ENCODE measurements at regions not wholly inside any gene's neighbourhood (a gene's known extent, or its start where the extent isn't known, plus 50 kb on each side); places are given as distances from the start of the nearest gene placed in this dataset.

- DNase-seq (ENCODE audit: low read depth in 2 of 2), result no peak
These were observed 249.7 kb upstream of the TET2 start for GRCh38 chr4:104896660-104897645.

GRCh38 chr4:104899863-104900262 lies 246.8 kb upstream of the TET2 start:
- no peak for DNase-seq (ENCODE audit: low read depth in 2 of 2)

- no peak for DNase-seq (ENCODE audit: low read depth in 2 of 2)
These were observed 245.2 kb upstream of the TET2 start for GRCh38 chr4:104901438-104901837.

GRCh38 chr4:104901961-104902605 lies 244.6 kb upstream of the TET2 start:
- no peak for DNase-seq (ENCODE audit: low read depth in 2 of 2)

- no peak for DNase-seq (ENCODE audit: low read depth in 2 of 2)
These were observed 241.6 kb upstream of the TET2 start for GRCh38 chr4:104905065-104905464.

- DNase-seq (ENCODE audit: low read depth in 2 of 2), result no peak
These were observed 241.1 kb upstream of the TET2 start for GRCh38 chr4:104905546-104905945.

- DNase-seq (ENCODE audit: low read depth in 2 of 2), result no peak
These were observed 240.4 kb upstream of the TET2 start for GRCh38 chr4:104906276-104906675.

GRCh38 chr4:104907074-104907649 lies 239.5 kb upstream of the TET2 start:
- no peak for DNase-seq (ENCODE audit: low read depth in 2 of 2)

GRCh38 chr4:104907991-104908390 lies 238.7 kb upstream of the TET2 start:
- no peak for DNase-seq (ENCODE audit: low read depth in 2 of 2)

- DNase-seq (ENCODE audit: low read depth in 2 of 2), result no peak
These were observed 237.3 kb upstream of the TET2 start for GRCh38 chr4:104909376-104909775.

- DNase-seq (ENCODE audit: low read depth in 2 of 2), result no peak
These were observed 234.2 kb upstream of the TET2 start for GRCh38 chr4:104912518-104912917.

GRCh38 chr4:104915373-104915772 lies 231.3 kb upstream of the TET2 start:
- no peak for DNase-seq (ENCODE audit: low read depth in 2 of 2)

- no peak for DNase-seq (ENCODE audit: low read depth in 2 of 2)
These were observed 230.8 kb upstream of the TET2 start for GRCh38 chr4:104915864-104916263.

GRCh38 chr4:104919406-104919805 lies 227.3 kb upstream of the TET2 start:
- DNase-seq (ENCODE audit: low read depth in 2 of 2), result no peak

- no peak for DNase-seq (ENCODE audit: low read depth in 2 of 2)
These were observed 216.4 kb upstream of the TET2 start for GRCh38 chr4:104930298-104930697.

GRCh38 chr4:104930745-104931736 lies 215.6 kb upstream of the TET2 start:
- DNase-seq (ENCODE audit: low read depth in 2 of 2), result peak in 1 of 2 donors; percentile 11

- DNase-seq (ENCODE audit: low read depth in 2 of 2), result no peak
These were observed 208.1 kb upstream of the TET2 start for GRCh38 chr4:104938624-104939023.

- no peak for DNase-seq (ENCODE audit: low read depth in 2 of 2)
These were observed 205.7 kb upstream of the TET2 start for GRCh38 chr4:104940927-104941326.

- DNase-seq (ENCODE audit: low read depth in 2 of 2), result no peak
These were observed 205.0 kb upstream of the TET2 start for GRCh38 chr4:104941661-104942062.

GRCh38 chr4:104942990-104943743 lies 203.5 kb upstream of the TET2 start:
- DNase-seq (ENCODE audit: low read depth in 2 of 2), result no peak

GRCh38 chr4:104944596-104944995 lies 202.1 kb upstream of the TET2 start:
- DNase-seq (ENCODE audit: low read depth in 2 of 2), result no peak

Data from stimulated activated CD8-positive, alpha-beta memory T cell treated with anti-CD3 and anti-CD28 coated beads, Interleukin-15, amount 100 ng/mL, for 4 hours (primary cell).